GM12878 (cell line): ENCODE measurements at regions not wholly inside any gene's neighbourhood (a gene's known extent, or its start where the extent isn't known, plus 50 kb on each side); places are given as distances from the start of the nearest gene placed in this dataset.

Experiments
- ATAC-seq: fragments of 200-7000 bp; cut with Tn5 transposase; 3 replicates; pipeline ENCODE4 v1.9.1; 2020; ENCODE audit warnings: mild to moderate bottlenecking, moderate library complexity
- BruUV-seq: library from RNA; stranded (reverse); fragments of 400-500 nt; replicated peaks from 2 replicates; lab custom pipeline; 2021; lab: Mats Ljungman, UMichigan
- CTCF ChIA-PET: fragments of 300-600 bp; sonication (Branson Sonifier 250); formaldehyde crosslinking; extraction: SDS; loops from one replicate; lab custom pipeline; 2021; ENCODE audit warnings: inconsistent platforms; lab: Yijun Ruan, JAX
- POLR2A ChIA-PET: fragments of 350-600 bp; formaldehyde crosslinking; extraction: SDS; loops from one replicate; lab custom pipeline; 2021; ENCODE audit warnings: inconsistent platforms; lab: Charles Lee
- RAD21 ChIA-PET: fragments of 300-600 bp; sonication (Branson Sonifier 250); formaldehyde crosslinking; loops from one replicate; lab custom pipeline; 2023; ENCODE audit warnings: antibody characterized with exemption; ENCODE audit not compliant: unreplicated experiment; lab: Charles Lee
- SMC1A ChIA-PET: fragments of 300-600 bp; sonication (Branson Sonifier 250); formaldehyde crosslinking; loops from one replicate; lab custom pipeline; 2023; ENCODE audit not compliant: unreplicated experiment, uncharacterized antibody; lab: Charles Lee
- DNase-seq: peaks from one replicate; pipeline ENCODE4 v3.0.0-alpha.2; 2011; ENCODE audit warnings: low read depth, low spot score
- FAIRE-seq: peaks from 3 replicates; lab custom pipeline; 2011; peaks lifted over from hg19 to GRCh38; lab: Jason Lieb, UNC
- H2AFZ ChIP-seq: 2 replicates; pipeline ENCODE4 v1.6.0; 2011; ENCODE audit warnings: low read depth, low read length, control low read depth; ENCODE audit not compliant: control insufficient read depth
- H3K27ac ChIP-seq: 2 replicates; pipeline ENCODE4 v1.5.1; 2011; ENCODE audit warnings: control low read depth; ENCODE audit not compliant: control insufficient read depth, insufficient read depth
- H3K27me3 ChIP-seq, 2 experiments: replicated peaks in 1 of 2; 2 replicates each; pipeline versions ENCODE4 v1.6.0 to v1.6.1; 2011; ENCODE audit warnings: low read length in 1 of 2; ENCODE audit not compliant: control insufficient read depth in 2 of 2, insufficient read depth in 2 of 2
- H3K36me3 ChIP-seq, 2 experiments: 2 replicates each; pipeline ENCODE4 v1.5.1; 2011; ENCODE audit warnings: low read length in 1 of 2; ENCODE audit not compliant: control insufficient read depth in 2 of 2, insufficient read depth in 2 of 2
- H3K4me1 ChIP-seq: 2 replicates; pipeline ENCODE4 v1.6.1; 2011; ENCODE audit warnings: mild to moderate bottlenecking, low read length, moderate library complexity, mixed read lengths; ENCODE audit not compliant: control insufficient read depth, insufficient read depth
- H3K4me2 ChIP-seq: 2 replicates; pipeline ENCODE4 v1.6.0; 2011; ENCODE audit warnings: control low read depth; ENCODE audit not compliant: control insufficient read depth, insufficient read depth
- H3K4me3 ChIP-seq: fragments of 200-600 bp; sonication (generic); 2 replicates; pipeline ENCODE4 v1.5.1; 2016
- H3K79me2 ChIP-seq: 2 replicates; pipeline ENCODE4 v1.6.0; 2011; ENCODE audit warnings: low read length; ENCODE audit not compliant: control insufficient read depth, insufficient read depth
- H3K9ac ChIP-seq: 2 replicates; pipeline ENCODE4 v1.8.0; 2011; ENCODE audit warnings: low read length, control low read depth, mixed read lengths; ENCODE audit not compliant: control insufficient read depth, insufficient read depth
- H3K9me3 ChIP-seq: replicated peaks from 3 replicates; pipeline ENCODE4 v1.5.1; 2011; ENCODE audit warnings: mild to moderate bottlenecking, low read length; ENCODE audit not compliant: control insufficient read depth, insufficient read depth
- H4K20me1 ChIP-seq: 2 replicates; pipeline ENCODE4 v1.6.0; 2011; ENCODE audit not compliant: control insufficient read depth, insufficient read depth
- CREM ChIP-seq: IDR thresholded peaks from 2 replicates; pipeline ENCODE4 v1.6.1; 2014; ENCODE audit warnings: antibody characterized with exemption, low read depth
- DPF2 ChIP-seq: fragments of 450-650 bp; IDR thresholded peaks from 2 replicates; pipeline ENCODE4 v1.6.1; 2017; ENCODE audit warnings: mild to moderate bottlenecking
- EZH2 ChIP-seq: IDR thresholded peaks from 2 replicates; pipeline ENCODE4 v1.6.1; 2012; ENCODE audit warnings: low read depth, mild to moderate bottlenecking, control low read depth, inconsistent platforms, low read length, borderline replicate concordance; ENCODE audit not compliant: control insufficient read depth
- HDGF ChIP-seq: fragments of 450-650 bp; IDR thresholded peaks from 2 replicates; pipeline ENCODE4 v1.6.1; 2016; ENCODE audit warnings: antibody characterized with exemption
- KDM1A ChIP-seq: fragments of 200-600 bp; sonication (generic); IDR thresholded peaks from 2 replicates; pipeline ENCODE4 v1.6.1; 2016; ENCODE audit warnings: borderline replicate concordance
- KLF5 ChIP-seq: fragments of 450-650 bp; IDR thresholded peaks from 2 replicates; pipeline ENCODE4 v1.6.1; 2014; ENCODE audit warnings: mild to moderate bottlenecking; ENCODE audit not compliant: partially characterized antibody
- NFYB ChIP-seq: IDR thresholded peaks from 2 replicates; pipeline ENCODE4 v1.6.1; 2011; ENCODE audit warnings: low read depth, mild to moderate bottlenecking, low read length, improper control_type of control experiment, moderate library complexity; ENCODE audit not compliant: insufficient read depth
- NRF1 ChIP-seq: conservative IDR thresholded peaks from 2 replicates; pipeline ENCODE4 v1.6.1; 2011; ENCODE audit warnings: mild to moderate bottlenecking, low read depth, low read length, improper control_type of control experiment
- PML ChIP-seq: IDR thresholded peaks from 2 replicates; pipeline ENCODE4 v1.6.1; 2012; ENCODE audit warnings: low read length, inconsistent platforms
- RAD21 ChIP-seq: IDR thresholded peaks from 2 replicates; pipeline ENCODE4 v1.6.1; 2011; ENCODE audit warnings: mild to moderate bottlenecking, low read depth, low read length, moderate library complexity; ENCODE audit not compliant: insufficient read depth
- RAD51 ChIP-seq: fragments of 450-650 bp; IDR thresholded peaks from 2 replicates; pipeline ENCODE4 v1.6.1; 2016; ENCODE audit warnings: moderate library complexity, mild to moderate bottlenecking, inconsistent platforms
- TCF12 ChIP-seq: IDR thresholded peaks from 2 replicates; pipeline ENCODE4 v1.6.1; 2011; ENCODE audit warnings: low read depth, mild to moderate bottlenecking, low read length
- WGBS: methylation state at CpG from one replicate; pipeline ENCODE4 v1.1.6; 2016; ENCODE audit warnings: low lambda C conversion rate; ENCODE audit not compliant: insufficient replicate concordance, insufficient coverage; ENCODE audit errors: missing lambda C conversion rate; 5-methylcytosine and 5-hydroxymethylcytosine counted together
- in situ Hi-C: fragments of 300-500 bp; cut with MboI; formaldehyde crosslinking; loops from 9 replicates; pipeline ENCODE4 v1.14.3; 2018; ENCODE audit warnings: mixed read lengths
- intact Hi-C: fragments of 100-400 bp; cut with micrococcal nuclease; formaldehyde crosslinking; loops from one replicate; pipeline ENCODE4 v1.14.2; 2022; ENCODE audit not compliant: unreplicated experiment
- TF ChIP-seq, protein P1 (sequence below): IDR thresholded peaks from 2 replicates; pipeline ENCODE4 v1.6.1; 2012; ENCODE audit warnings: low read depth, low read length, improper control_type of control experiment
- TF ChIP-seq, protein P2 (sequence below): IDR thresholded peaks from 2 replicates; pipeline ENCODE4 v1.6.1; 2011; ENCODE audit warnings: mild to moderate bottlenecking, low read depth, low read length, moderate library complexity; ENCODE audit not compliant: insufficient replicate concordance
- TF ChIP-seq, protein P3 (sequence below): fragments of 450-650 bp; formaldehyde crosslinking; IDR thresholded peaks from 2 replicates; pipeline ENCODE4 v1.5.0; 2022; ENCODE audit warnings: mild to moderate bottlenecking, missing genetic modification characterization
- TF ChIP-seq, protein P4 (sequence below): IDR thresholded peaks from 2 replicates; pipeline ENCODE4 v1.6.1; 2012; ENCODE audit warnings: low read depth, low read length, improper control_type of control experiment

DNA sequence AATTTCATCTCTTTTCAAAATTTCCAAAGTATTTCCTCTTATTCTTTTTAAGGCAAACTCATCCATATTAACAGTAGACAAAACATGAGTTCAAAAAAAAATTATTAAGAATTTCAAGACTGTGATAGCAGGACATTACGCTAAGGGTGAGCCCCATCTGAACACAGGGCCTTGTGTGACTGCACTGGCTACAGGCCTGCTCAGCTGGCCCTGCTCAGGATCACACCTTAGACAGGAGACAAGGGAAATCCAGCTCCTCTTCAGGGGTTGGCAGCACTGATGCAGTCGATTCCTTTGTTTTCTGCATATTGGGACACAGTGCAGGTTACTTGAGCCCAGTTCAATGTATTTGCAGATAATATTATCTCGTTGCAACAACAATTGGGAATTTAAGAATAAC, 444.7 kb downstream of the PLK2 start (continued):
- no peak for TF ChIP-seq KDM1A
- no peak for TF ChIP-seq RAD21
- TF ChIP-seq, protein P1, sequence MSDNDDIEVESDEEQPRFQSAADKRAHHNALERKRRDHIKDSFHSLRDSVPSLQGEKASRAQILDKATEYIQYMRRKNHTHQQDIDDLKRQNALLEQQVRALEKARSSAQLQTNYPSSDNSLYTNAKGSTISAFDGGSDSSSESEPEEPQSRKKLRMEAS: no peak
- no peak for TF ChIP-seq NRF1
- TF ChIP-seq HDGF: no peak
- TF ChIP-seq, protein P2, sequence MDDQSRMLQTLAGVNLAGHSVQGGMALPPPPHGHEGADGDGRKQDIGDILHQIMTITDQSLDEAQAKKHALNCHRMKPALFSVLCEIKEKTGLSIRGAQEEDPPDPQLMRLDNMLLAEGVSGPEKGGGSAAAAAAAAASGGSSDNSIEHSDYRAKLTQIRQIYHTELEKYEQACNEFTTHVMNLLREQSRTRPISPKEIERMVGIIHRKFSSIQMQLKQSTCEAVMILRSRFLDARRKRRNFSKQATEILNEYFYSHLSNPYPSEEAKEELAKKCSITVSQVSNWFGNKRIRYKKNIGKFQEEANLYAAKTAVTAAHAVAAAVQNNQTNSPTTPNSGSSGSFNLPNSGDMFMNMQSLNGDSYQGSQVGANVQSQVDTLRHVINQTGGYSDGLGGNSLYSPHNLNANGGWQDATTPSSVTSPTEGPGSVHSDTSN: no peak
- no peak for TF ChIP-seq KLF5
- no peak for TF ChIP-seq PML
- no peak for TF ChIP-seq RAD51
- TF ChIP-seq NFYB: no peak
- TF ChIP-seq, all 136 proteins: peak for 0

DNA sequence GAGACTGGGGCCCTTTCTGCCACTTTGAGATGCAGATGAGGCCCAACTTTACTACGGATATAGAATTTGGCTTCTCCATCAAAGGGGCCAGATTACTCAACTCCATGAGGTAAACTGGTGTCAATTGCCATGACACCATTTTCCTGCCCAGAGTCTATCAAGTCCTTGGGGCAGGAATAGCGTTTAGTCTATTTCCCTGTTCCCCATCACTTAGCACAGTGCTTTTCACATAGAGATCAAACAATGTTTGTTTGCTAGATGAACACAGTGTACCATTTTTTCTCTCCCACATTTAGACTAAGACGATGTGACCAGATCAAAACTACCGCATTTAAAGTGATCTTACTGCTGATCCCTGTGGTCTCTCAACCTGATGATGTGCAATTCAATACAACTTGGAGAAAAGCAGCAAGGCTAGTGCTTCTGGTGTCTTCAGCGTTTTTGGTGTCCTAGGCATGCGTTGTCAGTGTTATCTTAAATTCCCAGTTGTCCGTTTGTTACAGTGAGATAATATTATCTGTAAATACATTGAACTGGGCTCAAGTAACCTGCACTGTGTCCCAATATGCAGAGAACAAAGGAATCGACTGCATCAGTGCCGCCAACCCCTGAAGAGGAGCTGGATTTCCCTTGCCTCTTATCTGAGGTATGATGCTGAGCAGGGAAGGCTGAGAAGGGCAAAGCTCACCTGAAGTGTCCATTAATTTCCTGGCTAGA, 446.2 kb downstream of the PLK2 start:
- ChIA-PET CTCF (no interaction called here), SMC1A (no interaction called here)
- Histone ChIP-seq H3K79me2 (no peaks in the 10 kb centered on the region), H4K20me1 (no peaks in the 10 kb centered on the region), H3K4me2 (no peak overlapping the region)
- TF ChIP-seq CREM: no peak
- no peak for TF ChIP-seq TCF12
- TF ChIP-seq, protein P3, sequence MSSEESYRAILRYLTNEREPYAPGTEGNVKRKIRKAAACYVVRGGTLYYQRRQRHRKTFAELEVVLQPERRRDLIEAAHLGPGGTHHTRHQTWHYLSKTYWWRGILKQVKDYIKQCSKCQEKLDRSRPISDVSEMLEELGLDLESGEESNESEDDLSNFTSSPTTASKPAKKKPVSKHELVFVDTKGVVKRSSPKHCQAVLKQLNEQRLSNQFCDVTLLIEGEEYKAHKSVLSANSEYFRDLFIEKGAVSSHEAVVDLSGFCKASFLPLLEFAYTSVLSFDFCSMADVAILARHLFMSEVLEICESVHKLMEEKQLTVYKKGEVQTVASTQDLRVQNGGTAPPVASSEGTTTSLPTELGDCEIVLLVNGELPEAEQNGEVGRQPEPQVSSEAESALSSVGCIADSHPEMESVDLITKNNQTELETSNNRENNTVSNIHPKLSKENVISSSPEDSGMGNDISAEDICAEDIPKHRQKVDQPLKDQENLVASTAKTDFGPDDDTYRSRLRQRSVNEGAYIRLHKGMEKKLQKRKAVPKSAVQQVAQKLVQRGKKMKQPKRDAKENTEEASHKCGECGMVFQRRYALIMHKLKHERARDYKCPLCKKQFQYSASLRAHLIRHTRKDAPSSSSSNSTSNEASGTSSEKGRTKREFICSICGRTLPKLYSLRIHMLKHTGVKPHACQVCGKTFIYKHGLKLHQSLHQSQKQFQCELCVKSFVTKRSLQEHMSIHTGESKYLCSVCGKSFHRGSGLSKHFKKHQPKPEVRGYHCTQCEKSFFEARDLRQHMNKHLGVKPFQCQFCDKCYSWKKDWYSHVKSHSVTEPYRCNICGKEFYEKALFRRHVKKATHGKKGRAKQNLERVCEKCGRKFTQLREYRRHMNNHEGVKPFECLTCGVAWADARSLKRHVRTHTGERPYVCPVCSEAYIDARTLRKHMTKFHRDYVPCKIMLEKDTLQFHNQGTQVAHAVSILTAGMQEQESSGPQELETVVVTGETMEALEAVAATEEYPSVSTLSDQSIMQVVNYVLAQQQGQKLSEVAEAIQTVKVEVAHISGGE (CRISPR knock-in tag): no peak
- TF ChIP-seq, protein P4, sequence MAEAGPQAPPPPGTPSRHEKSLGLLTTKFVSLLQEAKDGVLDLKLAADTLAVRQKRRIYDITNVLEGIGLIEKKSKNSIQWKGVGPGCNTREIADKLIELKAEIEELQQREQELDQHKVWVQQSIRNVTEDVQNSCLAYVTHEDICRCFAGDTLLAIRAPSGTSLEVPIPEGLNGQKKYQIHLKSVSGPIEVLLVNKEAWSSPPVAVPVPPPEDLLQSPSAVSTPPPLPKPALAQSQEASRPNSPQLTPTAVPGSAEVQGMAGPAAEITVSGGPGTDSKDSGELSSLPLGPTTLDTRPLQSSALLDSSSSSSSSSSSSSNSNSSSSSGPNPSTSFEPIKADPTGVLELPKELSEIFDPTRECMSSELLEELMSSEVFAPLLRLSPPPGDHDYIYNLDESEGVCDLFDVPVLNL: no peak
- TF ChIP-seq DPF2: no peak
- TF ChIP-seq, protein P1: no peak
- no peak for TF ChIP-seq EZH2
- TF ChIP-seq, all 136 proteins: peak for 0
- H3K4me1 ChIP-seq: no peaks in the 10 kb centered on the region
- H3K36me3 ChIP-seq: no peaks in the 10 kb centered on the region
- H3K9me3 ChIP-seq: no peaks in the 10 kb centered on the region
- RAD21 ChIA-PET: no interaction called here
- DNase-seq (no peak), ATAC-seq (no peak), FAIRE-seq (no peak)
- H3K27ac ChIP-seq: no peak overlapping the region
- in situ Hi-C loops: no loop called here
- H2AFZ ChIP-seq: no peak overlapping the region
- no peaks in the 10 kb centered on the region; a peak in 1 of 4 replicates for H3K27me3 ChIP-seq
- intact Hi-C loops: no loop called here
- POLR2A ChIA-PET: no interaction called here
- H3K9ac ChIP-seq: no peak overlapping the region
- 22% methylated on average over 9 of the region's 9 CpGs for WGBS
- BruUV-seq: no TSS peak
- no peak overlapping the region for H3K4me3 ChIP-seq
